Sigmoid colon (tissue), 4 donors: ENCODE measurements at regions not wholly inside any gene's neighbourhood (a gene's known extent, or its start where the extent isn't known, plus 50 kb on each side); places are given as distances from the start of the nearest gene placed in this dataset.

Experiments used
- EP300 ChIP-seq, 4 donors: sonication (generic); formaldehyde crosslinking; IDR thresholded peaks; one replicate each; pipeline ENCODE4 v1.6.1; 2017; ENCODE audit warnings: antibody characterized with exemption in 4 of 4
- POLR2A ChIP-seq, 2 donors: fragments of 450-650 bp; IDR thresholded peaks; one replicate each; pipeline ENCODE4 v1.6.1; 2016; ENCODE audit warnings: antibody characterized with exemption in 2 of 2, mild to moderate bottlenecking in 2 of 2, moderate library complexity in 2 of 2

DNA sequence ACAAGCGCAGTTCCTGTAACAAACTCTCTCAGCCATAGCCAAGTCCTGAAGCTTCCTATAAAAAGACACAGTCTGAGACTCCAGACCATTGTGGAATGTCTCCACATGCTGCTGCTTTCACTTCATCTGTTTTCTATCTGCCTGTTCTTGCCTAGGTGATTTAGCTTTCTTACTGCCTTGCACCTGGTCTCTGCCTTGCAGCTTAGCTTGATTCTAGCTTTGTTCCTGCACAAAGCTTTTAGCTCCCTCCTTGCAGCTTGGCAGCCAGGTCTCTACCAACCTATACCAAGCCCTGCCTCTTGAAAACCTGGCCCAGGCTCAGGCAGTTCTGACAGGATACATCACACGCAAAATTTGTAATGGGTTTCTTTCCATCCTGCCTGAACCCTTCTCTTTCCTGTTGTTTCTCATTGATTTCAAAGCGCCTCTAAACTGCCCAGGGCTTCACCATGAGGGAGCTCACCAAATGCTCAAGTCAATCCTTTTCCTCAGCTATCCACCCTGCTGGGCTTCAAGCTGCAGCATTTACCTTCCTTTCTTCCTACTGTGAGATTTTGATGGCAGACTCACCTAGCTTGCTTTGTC, 941.3 kb upstream of the NXPH2 start:
- TF ChIP-seq POLR2A (IDR thresholded peaks at IDR 0.05) (no peak), EP300 (IDR thresholded peaks at IDR 0.05) (no peak)
